ENCODE measurements at regions not wholly inside any gene's neighbourhood (a gene's known extent, or its start where the extent isn't known, plus 50 kb on each side); places are given as distances from the start of the nearest gene placed in this dataset.

DNA sequence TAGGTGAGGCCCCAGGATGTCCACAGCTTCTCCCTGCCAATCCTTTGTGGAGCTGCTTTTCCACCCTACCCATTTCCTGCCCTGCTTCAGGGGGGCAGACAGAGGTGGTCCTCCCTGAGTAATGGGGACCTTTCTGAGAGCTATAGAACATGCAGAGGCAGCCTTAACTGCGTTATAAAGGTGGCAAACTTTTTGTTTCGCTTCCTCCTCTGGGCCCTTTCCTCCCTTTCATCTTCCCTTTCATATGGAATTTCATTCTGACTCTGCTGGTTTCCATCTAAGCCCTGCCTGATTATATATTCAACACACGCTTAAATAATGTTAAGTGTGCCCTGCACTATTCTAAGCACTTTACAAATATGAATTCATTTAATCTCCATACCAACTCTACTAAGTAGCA is 169.3 kb upstream of the E2F8 start:
- no peak for TF ChIP-seq EZH2 (IDR thresholded peaks at IDR 0.05; ENCODE audit: insufficient read depth, low read length)
- TF ChIP-seq, protein P1, sequence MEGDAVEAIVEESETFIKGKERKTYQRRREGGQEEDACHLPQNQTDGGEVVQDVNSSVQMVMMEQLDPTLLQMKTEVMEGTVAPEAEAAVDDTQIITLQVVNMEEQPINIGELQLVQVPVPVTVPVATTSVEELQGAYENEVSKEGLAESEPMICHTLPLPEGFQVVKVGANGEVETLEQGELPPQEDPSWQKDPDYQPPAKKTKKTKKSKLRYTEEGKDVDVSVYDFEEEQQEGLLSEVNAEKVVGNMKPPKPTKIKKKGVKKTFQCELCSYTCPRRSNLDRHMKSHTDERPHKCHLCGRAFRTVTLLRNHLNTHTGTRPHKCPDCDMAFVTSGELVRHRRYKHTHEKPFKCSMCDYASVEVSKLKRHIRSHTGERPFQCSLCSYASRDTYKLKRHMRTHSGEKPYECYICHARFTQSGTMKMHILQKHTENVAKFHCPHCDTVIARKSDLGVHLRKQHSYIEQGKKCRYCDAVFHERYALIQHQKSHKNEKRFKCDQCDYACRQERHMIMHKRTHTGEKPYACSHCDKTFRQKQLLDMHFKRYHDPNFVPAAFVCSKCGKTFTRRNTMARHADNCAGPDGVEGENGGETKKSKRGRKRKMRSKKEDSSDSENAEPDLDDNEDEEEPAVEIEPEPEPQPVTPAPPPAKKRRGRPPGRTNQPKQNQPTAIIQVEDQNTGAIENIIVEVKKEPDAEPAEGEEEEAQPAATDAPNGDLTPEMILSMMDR (IDR thresholded peaks at IDR 0.05; ENCODE audit: insufficient read depth, low read depth, low read length): no peak
